ENCODE measurements at regions not wholly inside any gene's neighbourhood (a gene's known extent, or its start where the extent isn't known, plus 50 kb on each side); places are given as distances from the start of the nearest gene placed in this dataset.

DNA sequence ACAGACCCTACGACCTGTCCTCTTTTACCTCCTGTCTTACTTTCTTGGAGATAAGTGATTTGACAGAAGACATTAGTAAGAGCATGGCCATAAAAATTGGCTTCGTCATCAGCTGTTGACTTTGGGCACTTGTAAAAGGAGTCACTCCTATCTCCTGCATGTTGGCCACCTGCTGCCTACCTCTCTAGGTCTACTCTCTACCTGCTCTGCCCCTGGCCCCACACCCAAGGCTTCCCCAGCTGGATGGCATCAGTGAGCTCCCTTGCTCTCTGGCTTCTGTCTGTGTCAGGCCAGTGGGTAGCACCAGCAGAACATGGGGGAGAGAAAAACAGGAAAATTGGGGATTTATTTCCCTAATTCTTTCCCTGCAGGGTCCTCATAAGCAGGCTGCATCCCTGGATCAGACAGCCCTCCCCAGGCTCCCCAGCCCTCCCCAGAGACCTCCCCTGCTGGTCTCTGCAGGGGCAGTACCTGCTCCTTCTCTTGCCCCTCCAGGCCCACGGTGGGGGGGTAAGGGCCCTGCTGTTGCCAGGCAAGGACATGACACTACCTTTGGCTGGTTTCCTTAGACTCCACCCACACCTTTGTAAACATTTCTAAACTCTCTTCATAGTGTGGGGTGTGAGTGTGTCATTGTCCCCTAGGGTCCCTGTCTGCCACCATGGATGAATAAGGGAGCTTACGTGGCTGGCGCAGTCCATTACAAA is 157.0 kb upstream of the NECTIN1 start:
- intact Hi-C loops (cut with DNase I): loop anchor here in 2 of 10 donors (10.0 kb wide), 2 partner anchors 101 to 131 kb away; no protein-coding TSS in a partner anchor
- no peak for TF ChIP-seq CTCF (IDR thresholded peaks at IDR 0.05)
- Histone ChIP-seq H3K4me1 (peaks cover 0 to 23% (median 7%) of the 10 kb centered on the region in 9 donors), H3K27ac (no peak overlapping the region), H3K27me3 (peaks cover 0 to 12% (median 0%) of the 10 kb centered on the region in 7 donors), H3K9me3 (no peaks in the 10 kb centered on the region), H3K4me3 (no peak overlapping the region), H3K36me3 (no peaks in the 10 kb centered on the region)
- 73 to 86% methylated on average over 5 of the region's 5 CpGs for WGBS, 2 donors
- DNase-seq: no peak
- no peak for ATAC-seq

DNA sequence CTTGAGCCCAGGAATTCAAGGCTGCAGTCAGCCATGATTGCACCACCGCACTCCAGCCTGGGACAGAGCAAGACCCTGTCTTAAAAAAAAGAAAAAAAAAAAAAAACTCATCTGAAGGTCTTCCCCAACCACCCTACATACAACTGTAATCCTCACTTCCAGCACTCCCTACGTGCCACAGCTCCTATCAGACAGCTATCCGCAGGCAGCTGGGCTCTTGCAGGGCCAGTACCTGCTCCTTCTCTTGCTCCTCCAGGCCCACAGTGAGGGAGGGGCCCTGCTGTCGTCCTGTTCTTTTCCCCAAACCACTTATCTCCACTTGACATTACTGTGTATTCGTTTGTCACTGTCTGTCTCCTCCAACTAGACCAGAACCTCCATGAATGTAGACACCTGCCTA is 156.1 kb upstream of the NECTIN1 start:
- H3K27me3 ChIP-seq: peaks cover 0 to 15% (median 0%) of the 10 kb centered on the region in 7 donors
- no peak overlapping the region for H3K27ac ChIP-seq
- intact Hi-C loops (cut with DNase I): loop anchor here in 2 of 10 donors (10.0 kb wide), 2 partner anchors 100 to 130 kb away; no protein-coding TSS in a partner anchor
- no peaks in the 10 kb centered on the region for H3K36me3 ChIP-seq
- no peak overlapping the region for H3K4me3 ChIP-seq
- DNase-seq: no peak
- 51 to 52% methylated on average over 5 of the region's 5 CpGs for WGBS, 2 donors
- peaks cover 0 to 21% (median 7%) of the 10 kb centered on the region in 9 donors for H3K4me1 ChIP-seq
- ATAC-seq: no peak
- H3K9me3 ChIP-seq: no peaks in the 10 kb centered on the region
- TF ChIP-seq CTCF (IDR thresholded peaks at IDR 0.05): no peak

DNA sequence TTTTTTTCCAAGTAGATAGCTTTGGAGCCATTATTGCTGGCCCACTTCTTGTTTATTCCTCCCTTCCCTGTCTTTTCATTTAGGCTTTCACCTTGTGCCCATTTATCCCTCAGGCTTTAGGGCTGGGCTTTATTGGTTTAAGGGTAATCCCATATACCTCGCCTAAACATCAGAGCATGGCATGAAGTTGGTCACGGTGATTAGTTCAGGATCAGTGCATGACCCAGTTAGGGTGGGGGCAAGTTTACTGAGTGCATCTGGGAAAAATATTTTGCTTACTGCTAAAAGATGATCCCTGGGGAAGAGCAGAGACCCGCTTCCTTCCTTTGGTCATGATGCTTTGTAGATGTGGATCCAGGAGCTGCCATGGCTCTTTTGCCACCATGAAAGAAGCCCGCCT is 153.3 kb upstream of the NECTIN1 start:
- Histone ChIP-seq H3K36me3 (no peaks in the 10 kb centered on the region), H3K4me3 (no peak overlapping the region), H3K4me1 (peaks cover 0 to 6% (median 0%) of the 10 kb centered on the region in 9 donors), H3K9me3 (no peaks in the 10 kb centered on the region), H3K27ac (no peak overlapping the region), H3K27me3 (peaks cover 0 to 15% (median 0%) of the 10 kb centered on the region in 7 donors)
- ATAC-seq (no peak), DNase-seq (no peak)
- WGBS, 2 donors: 88 to 89% methylated on average over 4 of the region's 4 CpGs
- TF ChIP-seq CTCF (IDR thresholded peaks at IDR 0.05): no peak
- intact Hi-C loops (cut with DNase I): loop anchor here in 2 of 10 donors (10.0 kb wide), 2 partner anchors 98 to 128 kb away; no protein-coding TSS in a partner anchor

GRCh38 chr11:119880873-119881272 is 151.9 kb upstream of the NECTIN1 start:
- ATAC-seq (no peak), DNase-seq (no peak)
- no peaks in the 10 kb centered on the region for H3K9me3 ChIP-seq
- H3K4me3 ChIP-seq: no peak overlapping the region
- H3K27ac ChIP-seq: no peak overlapping the region
- H3K27me3 ChIP-seq: peaks cover 0 to 12% (median 0%) of the 10 kb centered on the region in 7 donors
- no peak for TF ChIP-seq CTCF (IDR thresholded peaks at IDR 0.05)
- no peaks in the 10 kb centered on the region for H3K36me3 ChIP-seq
- intact Hi-C loops (cut with DNase I): loop anchor here in 2 of 10 donors (10.0 kb wide), 2 partner anchors 96 to 126 kb away; no protein-coding TSS in a partner anchor
- 53 to 54% methylated on average over 7 of the region's 7 CpGs for WGBS, 2 donors
- H3K4me1 ChIP-seq: peaks cover 0 to 6% (median 0%) of the 10 kb centered on the region in 9 donors

All from heart right ventricle (tissue), 16 donors.